GM21717 (cell line): ENCODE measurements at regions not wholly inside any gene's neighbourhood (a gene's known extent, or its start where the extent isn't known, plus 50 kb on each side); places are given as distances from the start of the nearest gene placed in this dataset.

ENCODE experiments used
- ATAC-seq: cut with Tn5 transposase; IDR thresholded peaks from one replicate; pipeline ENCODE4 v1.9.1; 2021; ENCODE audit warnings: mild to moderate bottlenecking, moderate library complexity; ENCODE audit not compliant: unreplicated experiment

- no peak for ATAC-seq
Observed at GRCh38 chr1:50358962-50359361, 64.3 kb downstream of the DMRTA2 start.

DNA sequence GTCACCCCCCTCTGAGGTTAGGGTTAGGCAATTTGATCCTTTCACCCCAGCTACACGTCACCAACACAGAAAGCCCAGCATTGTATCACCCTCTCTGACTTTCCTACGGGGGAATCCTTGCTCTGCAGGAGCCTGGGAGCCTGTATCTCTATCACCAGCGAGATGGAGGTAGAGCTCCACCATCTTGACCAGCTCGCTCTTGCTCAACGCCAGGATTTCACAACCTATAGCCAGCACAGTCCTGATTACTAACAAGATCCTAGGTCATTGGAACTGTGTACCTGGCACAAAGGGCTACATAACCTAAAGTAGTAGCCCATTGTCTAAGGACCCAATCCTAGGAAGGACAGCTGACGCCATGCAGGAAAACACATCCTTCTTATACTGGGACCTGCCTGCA lies 66.1 kb downstream of the DMRTA2 start:
- ATAC-seq, result no peak

- no peak for ATAC-seq
Observed at GRCh38 chr1:50354813-50355212, 68.4 kb downstream of the DMRTA2 start.

GRCh38 chr1:50352428-50352827 lies 70.8 kb downstream of the DMRTA2 start:
- ATAC-seq, result no peak

DNA sequence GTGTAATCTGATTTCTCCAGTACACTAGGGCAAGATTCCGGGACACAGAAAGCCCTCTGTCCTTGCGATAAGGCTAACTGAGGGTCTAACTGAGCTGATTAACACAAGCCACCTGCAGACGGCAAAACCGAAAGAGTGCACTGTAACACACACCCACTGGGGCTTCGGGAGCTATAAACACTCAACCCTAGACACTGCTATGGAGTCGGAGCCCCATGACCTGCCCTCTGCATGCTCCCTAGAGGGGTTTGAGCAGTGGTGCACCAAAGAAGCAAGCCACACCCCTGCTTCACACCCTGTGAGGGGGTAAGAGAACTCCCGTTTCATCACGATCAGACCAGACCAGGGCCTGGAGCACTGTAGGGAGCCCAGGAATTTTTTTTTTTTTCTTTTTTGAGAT lies 72.4 kb downstream of the DMRTA2 start:
- ATAC-seq, result no peak

GRCh38 chr1:50350421-50350820 lies 72.8 kb downstream of the DMRTA2 start:
- ATAC-seq, result no peak

DNA sequence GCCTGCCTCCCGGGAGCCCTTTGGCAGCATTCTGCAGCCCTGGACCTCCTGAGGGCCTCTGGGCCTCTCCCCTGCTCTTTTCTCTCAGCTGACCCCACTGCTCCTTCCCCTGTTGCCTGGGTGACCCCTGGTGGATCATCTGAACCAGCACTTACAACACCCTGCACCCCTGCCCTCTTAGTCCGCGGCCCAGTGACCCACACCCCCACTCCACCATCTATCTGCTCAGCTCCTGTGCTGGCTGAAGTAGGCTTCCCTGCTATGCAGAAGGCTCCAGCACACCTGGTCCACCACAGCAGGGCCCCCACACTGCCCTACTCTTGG lies 74.0 kb downstream of the DMRTA2 start:
- no peak for ATAC-seq

GRCh38 chr1:50348449-50349241 lies 74.6 kb downstream of the DMRTA2 start:
- ATAC-seq, result peak; percentile 67

DNA sequence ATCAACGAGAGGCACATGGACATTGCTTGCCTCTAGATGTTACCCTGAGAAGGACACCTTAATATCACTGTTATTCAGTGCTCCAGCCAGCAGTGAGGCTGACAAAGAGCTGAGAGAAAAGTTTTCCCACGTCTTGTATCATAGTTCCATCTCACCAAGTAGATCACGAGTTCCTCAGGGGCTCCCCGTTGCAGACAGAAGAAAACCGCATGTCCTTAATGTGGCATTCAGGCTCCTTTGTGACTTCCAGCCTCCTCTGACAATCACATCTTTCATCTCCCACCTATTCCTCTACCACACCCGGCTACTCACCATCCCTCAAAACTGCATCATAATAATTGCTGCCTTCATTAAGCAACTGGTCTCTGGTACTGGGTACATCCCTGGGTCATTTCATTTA lies 75.3 kb downstream of the DMRTA2 start:
- ATAC-seq, result no peak

GRCh38 chr1:50346621-50347020 lies 76.6 kb downstream of the DMRTA2 start:
- no peak for ATAC-seq

DNA sequence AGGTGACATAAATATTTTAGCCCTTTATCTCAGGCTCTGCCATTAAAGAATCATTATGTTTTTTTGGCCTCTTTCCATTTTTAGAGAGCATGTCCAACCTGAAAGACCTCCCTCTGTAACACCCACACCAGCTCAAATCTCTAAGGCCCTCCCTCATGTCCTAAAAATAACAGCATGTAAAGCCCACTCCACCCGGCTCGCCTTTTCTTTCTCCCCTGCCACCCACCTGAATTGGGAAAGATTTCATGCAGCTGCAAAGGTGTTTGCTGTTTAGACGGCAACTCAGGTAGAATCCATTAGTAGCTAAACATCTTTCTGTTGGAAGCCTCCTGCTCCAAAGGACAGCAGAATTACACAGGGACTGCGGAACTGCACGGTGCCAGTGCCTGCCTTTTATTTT lies 79.9 kb downstream of the DMRTA2 start:
- ATAC-seq, result no peak

DNA sequence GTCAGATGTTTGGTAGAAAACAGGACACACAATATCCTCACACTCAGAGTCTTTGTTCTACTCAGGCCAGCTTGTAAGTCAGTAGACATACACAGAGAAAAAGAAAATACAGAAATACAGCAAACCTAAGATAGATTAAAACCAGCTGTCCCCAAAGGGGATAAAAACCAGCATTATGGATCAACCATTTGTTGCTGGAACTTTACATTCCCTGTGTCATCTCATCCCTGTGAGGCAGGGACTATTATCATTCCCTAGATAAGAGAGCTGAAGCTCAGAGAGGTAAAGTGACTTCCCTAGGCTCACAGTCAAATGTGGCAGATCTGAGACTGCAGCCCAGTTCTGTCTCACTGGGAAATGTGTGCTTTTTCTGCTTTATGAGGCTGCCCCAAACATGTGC lies 80.7 kb downstream of the DMRTA2 start:
- no peak for ATAC-seq

- no peak for ATAC-seq
Observed at GRCh38 chr1:50335036-50335435, 88.2 kb downstream of the DMRTA2 start.

GRCh38 chr1:50333595-50333974 lies 89.7 kb downstream of the DMRTA2 start:
- ATAC-seq, result peak; percentile 85

DNA sequence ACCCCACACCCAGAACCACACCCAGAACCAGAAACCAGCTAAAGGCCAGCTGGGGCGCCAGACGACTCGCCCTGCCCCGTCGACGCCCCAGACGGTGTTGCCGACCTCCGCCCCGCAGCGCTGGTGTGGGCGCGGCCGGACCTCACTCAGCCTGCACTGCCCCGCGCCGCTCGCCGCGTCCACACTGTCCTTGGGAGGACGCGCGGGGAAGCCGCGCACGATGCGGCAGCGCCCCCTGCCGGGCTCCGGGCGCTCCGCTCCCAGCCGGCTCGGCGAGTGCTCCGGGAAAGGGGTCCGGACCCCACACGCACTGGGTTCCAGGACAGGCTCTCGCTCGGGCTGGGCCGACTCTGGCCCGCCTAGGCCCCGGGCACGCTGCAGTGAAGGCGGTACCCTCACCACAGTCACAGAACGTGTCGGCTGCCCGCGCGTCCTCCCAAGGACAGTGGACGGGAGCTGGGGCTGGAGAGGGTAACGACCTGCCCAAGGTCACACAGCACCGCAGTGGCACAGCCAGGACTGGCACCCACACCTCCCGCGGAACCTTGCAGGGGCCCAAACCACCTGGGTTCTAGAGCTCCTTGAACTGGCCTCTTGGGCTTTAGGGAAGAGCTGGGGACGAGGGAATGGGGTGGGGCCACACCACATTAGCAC lies 90.2 kb downstream of the DMRTA2 start:
- ATAC-seq, result peak; percentile 76

DNA sequence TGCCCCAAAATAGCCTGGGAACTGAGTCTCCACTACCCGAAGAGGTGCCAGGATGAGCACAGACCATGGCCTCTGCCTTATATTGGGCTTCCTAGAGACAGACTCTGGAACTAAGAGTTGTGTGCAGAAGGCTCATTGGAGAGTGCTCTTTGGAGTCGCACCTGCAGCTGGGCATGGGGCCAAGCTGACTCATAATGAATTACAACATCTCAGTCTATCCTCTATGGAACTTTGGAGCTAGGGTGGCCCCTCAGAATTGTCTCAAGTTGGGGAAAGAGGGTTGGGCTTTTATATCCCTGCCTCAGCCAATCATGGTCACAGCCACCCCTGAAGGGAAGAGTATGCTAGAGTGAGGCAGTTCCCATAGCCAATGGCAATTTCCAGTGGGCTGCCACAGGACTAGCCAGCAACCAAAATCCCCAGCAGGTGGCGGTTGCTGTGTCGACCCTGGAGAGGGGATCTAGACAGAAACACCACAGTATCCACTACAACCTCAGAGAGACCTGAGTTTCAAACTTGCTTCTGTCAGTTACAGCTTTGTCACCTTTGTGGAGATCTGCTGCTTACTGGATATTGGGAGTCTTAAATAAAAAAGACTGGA lies 93.8 kb downstream of the DMRTA2 start:
- ATAC-seq, result no peak

GRCh38 chr1:50328552-50328951 lies 94.7 kb downstream of the DMRTA2 start:
- no peak for ATAC-seq

DNA sequence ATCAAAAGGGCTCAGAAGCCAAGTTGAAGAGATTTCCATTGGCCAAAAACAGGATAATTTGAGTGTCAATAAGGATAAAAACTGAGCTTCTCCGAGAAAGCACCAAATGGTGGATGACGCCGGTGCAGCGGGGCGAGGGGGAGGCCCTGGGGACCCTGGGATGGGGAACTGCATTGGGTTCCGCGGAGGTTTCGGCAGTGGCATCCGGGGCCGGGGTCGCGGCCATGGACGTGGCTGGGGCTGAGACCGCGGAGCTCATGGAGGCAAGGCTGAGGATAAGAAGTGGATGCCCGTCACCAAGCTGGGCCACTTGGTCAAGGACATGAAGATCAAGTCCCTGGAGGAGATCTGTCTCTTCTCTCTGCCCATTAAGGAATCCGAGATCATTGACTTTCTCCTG lies 97.2 kb downstream of the DMRTA2 start:
- no peak for ATAC-seq

GRCh38 chr1:50322579-50322978 lies 100.7 kb downstream of the DMRTA2 start:
- no peak for ATAC-seq

DNA sequence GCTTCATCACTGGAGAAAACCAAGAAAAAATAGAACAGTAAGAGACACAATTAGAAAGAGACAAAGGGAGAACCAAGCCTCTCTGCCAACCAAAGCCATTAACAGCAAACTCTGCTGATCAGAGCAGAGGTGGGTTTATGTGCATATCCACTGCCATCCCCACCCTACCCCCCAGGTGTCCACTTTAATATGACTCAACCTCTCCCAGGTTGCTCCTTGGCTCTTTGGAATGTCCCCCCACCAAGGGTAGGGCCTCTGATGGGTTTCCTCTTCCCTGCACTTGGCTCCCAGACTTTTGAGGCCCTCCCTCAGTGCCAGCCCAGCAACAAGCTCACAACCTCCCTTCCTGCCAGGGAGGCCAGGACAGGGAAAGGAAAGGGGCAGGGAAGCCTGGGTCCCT lies 104.8 kb downstream of the DMRTA2 start:
- no peak for ATAC-seq

DNA sequence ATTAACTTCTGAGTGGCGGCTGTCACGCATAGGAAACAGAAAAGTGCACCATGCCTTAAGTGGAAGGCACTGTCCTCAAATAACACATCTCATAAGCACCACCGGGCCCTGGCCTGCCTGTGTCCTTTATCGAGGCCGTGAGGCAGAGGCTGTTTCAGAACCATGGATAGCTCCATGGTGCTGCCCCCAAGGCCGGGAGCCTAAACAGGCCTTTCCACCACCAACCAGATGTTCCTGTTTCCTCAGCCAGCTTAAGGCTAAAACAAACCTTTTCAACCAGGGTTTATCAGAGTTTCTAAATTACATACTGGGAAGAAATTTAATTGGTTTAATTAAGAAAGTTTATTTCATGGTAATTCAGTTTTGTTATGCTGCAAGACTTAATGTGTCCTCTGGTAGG lies 114.4 kb downstream of the DMRTA2 start:
- no peak for ATAC-seq

- ATAC-seq, result no peak
Observed at GRCh38 chr1:50305808-50306207, 117.4 kb downstream of the DMRTA2 start.
